Pancreas (tissue), 10 donors: ENCODE measurements at regions not wholly inside any gene's neighbourhood (a gene's known extent, or its start where the extent isn't known, plus 50 kb on each side); places are given as distances from the start of the nearest gene placed in this dataset.
"Not testable (repeated sequence)": the region's sequence is repeated elsewhere in the genome, so short reads cannot be mapped to it uniquely, and the experiment has no call there.

ENCODE experiments used
- ATAC-seq, 4 donors: fragments of 200-7000 bp; cut with Tn5 transposase; one replicate each; pipeline versions ENCODE4 v1.8.0 to v1.9.1; 2020; ENCODE audit warnings: mild to moderate bottlenecking in 4 of 4, moderate library complexity in 4 of 4
- DNase-seq, 6 donors: peaks; one replicate each; pipeline ENCODE4 v3.0.0-alpha.2; 2020
- FAIRE-seq: peaks from 2 replicates; lab custom pipeline; 2012; peaks lifted over from hg19 to GRCh38; lab: Jason Lieb, UNC
- H3K27ac ChIP-seq, 4 donors: fragments of 200-600 bp; sonication (generic); 1 replicate in 3 of 4; 2 replicates in 1 of 4; pipeline versions ENCODE4 v1.5.0 to v1.8.0; 2020
- H3K27me3 ChIP-seq, 4 donors: fragments of 200-600 bp; one replicate each; pipeline ENCODE4 v1.8.0; 2021
- H3K36me3 ChIP-seq, 3 donors: fragments of 200-600 bp; sonication (generic) in 1 of 3; one replicate each; pipeline versions ENCODE4 v1.5.0 to v1.8.0; 2020 to 2021
- H3K4me1 ChIP-seq, 3 donors: fragments of 200-600 bp; one replicate each; pipeline ENCODE4 v1.8.0; 2021
- H3K4me3 ChIP-seq, 4 donors: fragments of 200-600 bp; sonication (generic) in 2 of 4; one replicate each; pipeline versions ENCODE4 v1.5.0 to v1.8.0; 2020 to 2021
- H3K9me3 ChIP-seq, 4 donors: fragments of 200-600 bp; one replicate each; pipeline ENCODE4 v1.8.0; 2021
- WGBS, 2 donors: extraction: QIAGEN DNeasy Blood & Tissue Kit; methylation state at CpG; one replicate each; pipeline ENCODE4 v1.1.7; 2013; 5-methylcytosine and 5-hydroxymethylcytosine counted together
- intact Hi-C, 3 donors: fragments of 100-400 bp; cut with DNase I; formaldehyde crosslinking; loops; one replicate each; pipeline versions ENCODE4 v1.11.1 to v1.14.2; 2022
- TF ChIP-seq, protein P1 (sequence below), 4 donors: fragments of 200-600 bp; sonication (generic) in 3 of 4; IDR thresholded peaks; one replicate each; pipeline versions ENCODE4 v1.5.0 to v1.8.0; 2021; ENCODE audit warnings: antibody characterized with exemption in 4 of 4
- donor health status: healthy with polysubstance abuse.
- donor health status: DM: no; HTN: no; CAD: no; lungs with moderate emphysema.
- donor health status: DM: no; HTN: no; CAD: no.
- donor health status: control.
- donor health status: control.
- donor health status: Bipolar disorder and iron deficiency.
- donor health status: DM: yes; HTN: yes; CAD: no.
- donor health status: DM: no; HTN: no; CAD: no.
- donor health status: DM: no; HTN: no; CAD: no.
- donor health status: DM: yes; HTN: yes; CAD: no.

DNA sequence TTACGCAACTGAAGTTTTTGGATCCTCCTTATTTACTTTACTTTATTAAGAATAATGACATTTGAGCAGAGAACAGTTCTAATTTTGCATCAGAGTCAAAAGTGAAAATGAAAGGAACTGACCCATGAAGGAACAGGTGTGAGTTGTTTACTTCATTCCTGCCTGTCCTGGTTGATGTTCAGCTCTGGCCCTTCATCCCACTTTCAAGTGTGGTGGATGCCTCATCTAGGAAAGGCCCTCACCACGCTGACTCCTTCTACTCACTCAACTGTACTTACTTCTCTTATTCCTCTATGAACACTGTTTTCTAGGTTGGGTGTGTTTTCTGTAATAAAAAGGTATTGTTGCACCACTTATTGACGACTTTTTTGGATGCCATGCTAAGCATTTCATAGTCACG, 61.8 kb upstream of the PLEKHG4B start:
- WGBS, 2 donors, result 41 to 43% methylated on average over 4 of the region's 4 CpGs

DNA sequence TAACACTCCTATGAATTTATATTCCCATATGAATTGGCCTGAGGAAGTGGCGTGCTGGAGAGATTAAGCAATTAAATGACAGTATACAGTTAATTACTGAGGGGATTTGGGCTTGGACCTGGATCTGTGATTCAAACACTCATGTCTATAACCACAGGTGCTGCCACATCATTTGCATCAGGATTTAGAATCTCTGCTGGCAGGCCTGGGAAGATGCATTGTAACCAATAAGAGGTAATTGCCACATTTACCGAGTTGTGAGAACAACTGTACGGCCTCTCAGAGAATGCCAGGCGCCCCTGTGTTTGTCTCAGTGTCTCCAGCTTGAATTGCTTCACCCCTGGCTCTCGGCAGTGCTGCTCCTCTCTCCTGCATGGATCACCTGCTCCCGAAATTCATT, 61.4 kb upstream of the PLEKHG4B start:
- FAIRE-seq, H3K27ac ChIP-seq, intact Hi-C loops, H3K27me3 ChIP-seq, DNase-seq, H3K36me3 ChIP-seq, ATAC-seq, H3K4me1 ChIP-seq, H3K9me3 ChIP-seq, H3K4me3 ChIP-seq: not testable (repeated sequence)
- 56 to 69% methylated on average over 6 of the region's 6 CpGs for WGBS, 2 donors

More for the DNA sequence above, 61.8 kb upstream of the PLEKHG4B start:
- Histone ChIP-seq H3K9me3 (no peaks in the 10 kb centered on the region), H3K4me1 (no peaks in the 10 kb centered on the region), H3K27ac (no peak overlapping the region), H3K4me3 (no peak overlapping the region), H3K36me3 (no peaks in the 10 kb centered on the region), H3K27me3 (no peaks in the 10 kb centered on the region)
- TF ChIP-seq, protein P1, sequence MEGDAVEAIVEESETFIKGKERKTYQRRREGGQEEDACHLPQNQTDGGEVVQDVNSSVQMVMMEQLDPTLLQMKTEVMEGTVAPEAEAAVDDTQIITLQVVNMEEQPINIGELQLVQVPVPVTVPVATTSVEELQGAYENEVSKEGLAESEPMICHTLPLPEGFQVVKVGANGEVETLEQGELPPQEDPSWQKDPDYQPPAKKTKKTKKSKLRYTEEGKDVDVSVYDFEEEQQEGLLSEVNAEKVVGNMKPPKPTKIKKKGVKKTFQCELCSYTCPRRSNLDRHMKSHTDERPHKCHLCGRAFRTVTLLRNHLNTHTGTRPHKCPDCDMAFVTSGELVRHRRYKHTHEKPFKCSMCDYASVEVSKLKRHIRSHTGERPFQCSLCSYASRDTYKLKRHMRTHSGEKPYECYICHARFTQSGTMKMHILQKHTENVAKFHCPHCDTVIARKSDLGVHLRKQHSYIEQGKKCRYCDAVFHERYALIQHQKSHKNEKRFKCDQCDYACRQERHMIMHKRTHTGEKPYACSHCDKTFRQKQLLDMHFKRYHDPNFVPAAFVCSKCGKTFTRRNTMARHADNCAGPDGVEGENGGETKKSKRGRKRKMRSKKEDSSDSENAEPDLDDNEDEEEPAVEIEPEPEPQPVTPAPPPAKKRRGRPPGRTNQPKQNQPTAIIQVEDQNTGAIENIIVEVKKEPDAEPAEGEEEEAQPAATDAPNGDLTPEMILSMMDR (IDR thresholded peaks at IDR 0.05), result no peak
- DNase-seq, result no peak
- FAIRE-seq, result no peak
- intact Hi-C loops, result no loop called here
- no peak for ATAC-seq

DNA sequence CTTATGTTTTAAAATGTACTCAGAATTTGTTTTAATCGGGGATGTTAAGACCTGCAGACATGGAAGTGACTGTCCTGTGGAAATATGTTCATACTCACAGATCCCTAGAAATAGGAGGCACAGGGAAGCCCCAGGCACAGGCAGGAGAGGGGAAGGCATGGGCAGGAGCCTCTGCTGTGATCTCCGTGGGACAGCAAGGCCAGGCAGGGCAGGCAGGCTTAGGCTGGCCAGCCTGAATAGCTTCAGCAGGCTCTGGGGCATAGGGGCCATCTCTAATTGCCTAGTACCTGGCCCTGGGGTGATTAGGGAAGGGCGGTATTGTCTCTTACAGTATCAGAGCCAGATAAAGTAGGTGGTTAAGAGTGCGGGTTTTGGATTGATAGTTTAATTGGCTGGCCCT, 59.8 kb upstream of the PLEKHG4B start:
- no peaks in the 10 kb centered on the region for H3K4me1 ChIP-seq
- H3K36me3 ChIP-seq, result no peaks in the 10 kb centered on the region
- H3K27me3 ChIP-seq, result no peaks in the 10 kb centered on the region
- FAIRE-seq (no peak), DNase-seq (no peak), ATAC-seq (no peak)
- TF ChIP-seq, protein P1 (IDR thresholded peaks at IDR 0.05), result no peak
- H3K9me3 ChIP-seq, result no peaks in the 10 kb centered on the region
- intact Hi-C loops, result no loop called here
- no peak overlapping the region for H3K27ac ChIP-seq
- 59% methylated on average over 4 of the region's 4 CpGs for WGBS, 2 donors
- H3K4me3 ChIP-seq, result no peak overlapping the region

DNA sequence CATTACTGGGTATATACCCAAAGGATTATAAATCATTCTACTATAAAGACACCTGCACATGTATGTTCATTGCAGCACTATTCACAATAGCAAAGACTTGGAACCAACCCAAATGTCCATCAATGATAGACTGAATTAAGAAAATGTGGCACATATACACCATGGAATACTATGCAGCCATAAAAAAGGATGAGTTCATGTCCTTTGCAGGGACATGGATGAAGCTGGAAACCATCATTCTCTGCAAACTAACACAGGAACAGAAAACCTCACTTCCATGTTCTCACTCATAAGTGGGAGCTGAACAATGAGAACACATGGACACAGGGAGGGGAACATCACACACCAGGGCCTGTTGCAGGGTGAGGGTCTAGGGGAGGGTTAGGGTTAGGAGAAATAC, 56.4 kb upstream of the PLEKHG4B start:
- H3K4me1 ChIP-seq, H3K4me3 ChIP-seq, DNase-seq, ATAC-seq, FAIRE-seq, H3K36me3 ChIP-seq, H3K27me3 ChIP-seq, H3K9me3 ChIP-seq, intact Hi-C loops, H3K27ac ChIP-seq: not testable (repeated sequence)

DNA sequence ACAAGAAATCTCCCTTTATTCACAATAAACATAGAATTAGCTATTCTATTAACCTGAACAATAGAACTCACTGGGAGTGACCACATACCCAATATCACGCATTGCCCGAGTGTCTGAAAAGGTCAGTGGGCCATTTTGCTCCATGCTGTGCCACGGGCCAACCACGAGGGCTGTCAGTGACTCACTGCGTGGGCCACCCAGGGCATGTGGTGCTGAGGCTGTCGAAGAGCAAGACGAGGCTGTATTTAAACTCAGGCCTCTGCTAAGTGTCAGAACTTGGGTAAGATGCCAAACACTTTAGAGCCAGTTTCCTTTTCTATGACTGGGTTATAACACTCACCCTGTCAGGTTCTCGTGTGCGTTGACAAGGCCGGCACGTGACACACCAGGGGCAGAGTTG, 54.8 kb upstream of the PLEKHG4B start:
- H3K36me3 ChIP-seq, H3K27ac ChIP-seq, H3K9me3 ChIP-seq, H3K27me3 ChIP-seq, ATAC-seq, H3K4me1 ChIP-seq, H3K4me3 ChIP-seq, intact Hi-C loops, DNase-seq, FAIRE-seq: not testable (repeated sequence)
- 70 to 72% methylated on average over 11 of the region's 11 CpGs for WGBS, 2 donors

DNA sequence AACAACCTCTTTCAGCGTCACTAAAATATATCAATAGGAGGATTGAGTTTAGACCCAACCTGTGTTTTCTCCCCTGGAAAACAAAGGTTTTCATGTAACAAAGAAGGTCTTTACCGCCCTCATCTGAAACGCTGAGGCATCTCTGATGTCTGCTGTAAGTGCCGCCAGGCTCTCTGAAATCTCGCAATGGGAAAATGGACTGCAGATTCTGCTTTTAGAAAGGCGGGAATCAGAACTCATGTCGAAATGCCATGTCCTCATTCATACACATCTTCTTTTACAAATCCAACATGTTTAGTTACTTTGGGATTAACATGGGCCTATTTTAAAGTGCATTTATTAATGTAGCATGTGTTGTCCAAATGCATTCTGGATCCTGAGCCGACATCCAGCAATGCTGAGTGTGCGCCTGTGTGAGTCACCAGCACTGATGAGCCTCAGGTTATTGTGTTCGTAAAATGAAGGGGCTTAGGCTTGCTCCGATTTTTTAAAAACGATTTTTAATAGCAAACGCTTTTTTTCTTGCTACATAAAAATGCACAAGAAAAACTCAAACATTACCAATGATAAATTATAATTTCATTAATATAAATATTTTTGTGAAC, 51.9 kb upstream of the PLEKHG4B start:
- no peaks in the 10 kb centered on the region for H3K4me1 ChIP-seq
- H3K4me3 ChIP-seq, result no peak overlapping the region
- no peaks in the 10 kb centered on the region for H3K9me3 ChIP-seq
- no peak overlapping the region for H3K27ac ChIP-seq
- no peak for FAIRE-seq
- TF ChIP-seq, protein P1 (IDR thresholded peaks at IDR 0.05), result no peak
- DNase-seq, result no peak
- no peaks in the 10 kb centered on the region for H3K36me3 ChIP-seq
- 63 to 66% methylated on average over 13 of the region's 13 CpGs for WGBS, 2 donors
- intact Hi-C loops, result no loop called here
- no peak for ATAC-seq
- H3K27me3 ChIP-seq, result peaks cover 0 to 5% (median 0%) of the 10 kb centered on the region in 4 donors
